Keratinocyte (primary cell): ENCODE measurements at regions not wholly inside any gene's neighbourhood (a gene's known extent, or its start where the extent isn't known, plus 50 kb on each side); places are given as distances from the start of the nearest gene placed in this dataset.

ENCODE experiments used
- DNase-seq: peaks from one replicate; pipeline ENCODE4 v3.0.0-alpha.2; 2011; ENCODE audit warnings: low read depth, missing footprints, low spot score
- FAIRE-seq: peaks from 2 replicates; lab custom pipeline; 2011; peaks lifted over from hg19 to GRCh38; lab: Jason Lieb, UNC
- H2AFZ ChIP-seq: 2 replicates; pipeline ENCODE4 v1.6.0; 2012; ENCODE audit warnings: low read length, control low read depth, inconsistent platforms; ENCODE audit not compliant: control insufficient read depth
- H3K27ac ChIP-seq: 2 replicates; pipeline ENCODE4 v1.5.1; 2011; ENCODE audit warnings: low read length; ENCODE audit not compliant: control insufficient read depth, insufficient read depth
- H3K27me3 ChIP-seq: 3 replicates; pipeline ENCODE4 v1.6.0; 2011; ENCODE audit warnings: low read length; ENCODE audit not compliant: control insufficient read depth, insufficient read depth; ENCODE audit errors: extremely low read depth
- H3K36me3 ChIP-seq, 2 experiments: 2 replicates in 1 of 2; 3 replicates in 1 of 2; pipeline ENCODE4 v1.5.1; 2011; ENCODE audit warnings: low read length in 2 of 2, mild to moderate bottlenecking in 1 of 2; ENCODE audit not compliant: control insufficient read depth in 2 of 2, insufficient read depth in 2 of 2; ENCODE audit errors: extremely low read depth in 1 of 2
- H3K4me1 ChIP-seq: 3 replicates; pipeline ENCODE4 v1.5.1; 2011; ENCODE audit warnings: low read length; ENCODE audit not compliant: control insufficient read depth, insufficient read depth; ENCODE audit errors: extremely low read depth
- H3K4me2 ChIP-seq: 3 replicates; pipeline ENCODE4 v1.6.0; 2011; ENCODE audit warnings: low read depth, low read length; ENCODE audit not compliant: control insufficient read depth, insufficient read depth; ENCODE audit errors: extremely low read depth
- H3K4me3 ChIP-seq, 3 experiments: fragments of 200-600 bp in 1 of 3; sonication (generic) in 1 of 3; 2 replicates in 2 of 3; 3 replicates in 1 of 3; pipeline ENCODE4 v1.5.1; 2011 to 2016; ENCODE audit warnings: low read length in 3 of 3, mild to moderate bottlenecking in 3 of 3, control low read depth in 2 of 3, inconsistent platforms in 1 of 3, low read depth in 1 of 3, mixed read lengths in 1 of 3, mixed run types in 1 of 3, moderate library complexity in 1 of 3; ENCODE audit not compliant: control insufficient read depth in 2 of 3, insufficient read depth in 2 of 3; ENCODE audit errors: extremely low read depth in 1 of 3
- H3K79me2 ChIP-seq: 2 replicates; pipeline ENCODE4 v1.6.0; 2012; ENCODE audit warnings: low read length; ENCODE audit not compliant: control insufficient read depth, insufficient read depth
- H3K9ac ChIP-seq: 3 replicates; pipeline ENCODE4 v1.6.0; 2011; ENCODE audit warnings: low read length; ENCODE audit not compliant: control insufficient read depth, insufficient read depth; ENCODE audit errors: extremely low read depth
- H3K9me1 ChIP-seq: 3 replicates; pipeline ENCODE4 v1.6.0; 2011; ENCODE audit warnings: low read length; ENCODE audit not compliant: control insufficient read depth, insufficient read depth; ENCODE audit errors: extremely low read depth
- H3K9me3 ChIP-seq: 2 replicates; pipeline ENCODE4 v1.5.1; 2012; ENCODE audit warnings: low read depth, low read length; ENCODE audit not compliant: control insufficient read depth
- H4K20me1 ChIP-seq: 3 replicates; pipeline ENCODE4 v1.6.0; 2011; ENCODE audit warnings: low read length; ENCODE audit not compliant: control insufficient read depth, insufficient read depth; ENCODE audit errors: extremely low read depth
- EZH2 ChIP-seq: IDR thresholded peaks from one replicate; pipeline ENCODE4 v1.6.1; 2012; ENCODE audit warnings: inconsistent platforms, mild to moderate bottlenecking, low read length, moderate library complexity
- dilution Hi-C: fragments of 300-500 bp; cut with MboI; formaldehyde crosslinking; loops from one replicate; pipeline ENCODE4 v1.7.0; 2020; ENCODE audit warnings: low sequenced_read_pairs; ENCODE audit not compliant: extremely low pct_ligation_motif_present
- TF ChIP-seq, protein P1 (sequence below), 3 experiments: IDR thresholded peaks in 1 of 3; conservative IDR thresholded peaks in 1 of 3; optimal IDR thresholded peaks in 1 of 3; 2 replicates in 2 of 3; 3 replicates in 1 of 3; pipeline versions ENCODE3 to v1.5.1; 2011; ENCODE audit warnings: low read length in 3 of 3, mild to moderate bottlenecking in 3 of 3, moderate library complexity in 2 of 3, control low read depth in 1 of 3, inconsistent platforms in 1 of 3; ENCODE audit not compliant: insufficient read depth in 2 of 3; ENCODE audit errors: extremely low read depth in 1 of 3

- TF ChIP-seq, protein P1, sequence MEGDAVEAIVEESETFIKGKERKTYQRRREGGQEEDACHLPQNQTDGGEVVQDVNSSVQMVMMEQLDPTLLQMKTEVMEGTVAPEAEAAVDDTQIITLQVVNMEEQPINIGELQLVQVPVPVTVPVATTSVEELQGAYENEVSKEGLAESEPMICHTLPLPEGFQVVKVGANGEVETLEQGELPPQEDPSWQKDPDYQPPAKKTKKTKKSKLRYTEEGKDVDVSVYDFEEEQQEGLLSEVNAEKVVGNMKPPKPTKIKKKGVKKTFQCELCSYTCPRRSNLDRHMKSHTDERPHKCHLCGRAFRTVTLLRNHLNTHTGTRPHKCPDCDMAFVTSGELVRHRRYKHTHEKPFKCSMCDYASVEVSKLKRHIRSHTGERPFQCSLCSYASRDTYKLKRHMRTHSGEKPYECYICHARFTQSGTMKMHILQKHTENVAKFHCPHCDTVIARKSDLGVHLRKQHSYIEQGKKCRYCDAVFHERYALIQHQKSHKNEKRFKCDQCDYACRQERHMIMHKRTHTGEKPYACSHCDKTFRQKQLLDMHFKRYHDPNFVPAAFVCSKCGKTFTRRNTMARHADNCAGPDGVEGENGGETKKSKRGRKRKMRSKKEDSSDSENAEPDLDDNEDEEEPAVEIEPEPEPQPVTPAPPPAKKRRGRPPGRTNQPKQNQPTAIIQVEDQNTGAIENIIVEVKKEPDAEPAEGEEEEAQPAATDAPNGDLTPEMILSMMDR (optimal IDR thresholded peaks at IDR 0.05 in 1 of 3, IDR thresholded peaks at IDR 0.05 in 1 of 3, conservative IDR thresholded peaks at IDR 0.05 in 1 of 3; ENCODE audit: extremely low read depth in 1 of 3, insufficient read depth in 2 of 3, low read length in 3 of 3) = no peak
- TF ChIP-seq EZH2 = no peak
- H3K9me1 ChIP-seq = no peaks in the 10 kb centered on the region
- H2AFZ ChIP-seq = no peak overlapping the region
- no peaks in the 10 kb centered on the region for H3K36me3 ChIP-seq
- H3K4me2 ChIP-seq = no peak overlapping the region
- H3K9ac ChIP-seq = no peak overlapping the region
- no peaks in the 10 kb centered on the region for H3K4me1 ChIP-seq
- no peaks in the 10 kb centered on the region for H3K9me3 ChIP-seq
- no peak overlapping the region for H3K4me3 ChIP-seq
- no peaks in the 10 kb centered on the region for H4K20me1 ChIP-seq
- dilution Hi-C loops = no loop called here
- H3K79me2 ChIP-seq = no peaks in the 10 kb centered on the region
- no peaks in the 10 kb centered on the region for H3K27me3 ChIP-seq
- no peak for FAIRE-seq
- no peak for DNase-seq
- H3K27ac ChIP-seq = no peak overlapping the region
These were observed 1002.5 kb upstream of the FAM98A start for GRCh38 chr2:34601561-34601960.

DNA sequence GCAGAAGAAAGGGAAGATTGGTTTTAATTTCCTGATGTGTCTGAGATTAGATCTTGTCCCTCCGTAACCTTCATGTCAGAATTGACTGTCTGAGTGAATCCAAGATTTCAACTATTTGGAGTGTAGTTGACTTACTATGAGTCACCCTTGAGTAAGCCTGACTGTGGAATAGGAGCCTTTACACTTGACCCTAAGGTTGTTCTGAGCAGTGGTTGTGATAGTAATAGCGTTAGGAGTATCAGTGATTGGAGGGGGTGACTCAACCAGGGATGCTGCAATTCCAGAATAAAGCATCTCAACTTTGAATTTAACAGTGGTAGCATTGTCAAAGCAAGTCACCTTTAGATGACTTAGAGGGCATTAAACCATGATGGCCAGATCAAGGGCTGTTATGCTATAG, 979.5 kb upstream of the FAM98A start:
- TF ChIP-seq, protein P1 (optimal IDR thresholded peaks at IDR 0.05 in 1 of 3, IDR thresholded peaks at IDR 0.05 in 1 of 3, conservative IDR thresholded peaks at IDR 0.05 in 1 of 3; ENCODE audit: extremely low read depth in 1 of 3, insufficient read depth in 2 of 3, low read length in 3 of 3) = no peak
- no peak for TF ChIP-seq EZH2
- H3K9me3 ChIP-seq = no peaks in the 10 kb centered on the region
- H2AFZ ChIP-seq = no peak overlapping the region
- FAIRE-seq (no peak), DNase-seq (no peak)
- no peaks in the 10 kb centered on the region for H4K20me1 ChIP-seq
- H3K9ac ChIP-seq = no peak overlapping the region
- H3K27ac ChIP-seq = no peak overlapping the region
- no peaks in the 10 kb centered on the region for H3K4me1 ChIP-seq
- no peak overlapping the region for H3K4me3 ChIP-seq
- no peak overlapping the region for H3K4me2 ChIP-seq
- dilution Hi-C loops = no loop called here
- H3K36me3 ChIP-seq = no peaks in the 10 kb centered on the region
- no peaks in the 10 kb centered on the region for H3K9me1 ChIP-seq
- no peaks in the 10 kb centered on the region for H3K79me2 ChIP-seq
- no peaks in the 10 kb centered on the region for H3K27me3 ChIP-seq
